ENCODE measurements at regions not wholly inside any gene's neighbourhood (a gene's known extent, or its start where the extent isn't known, plus 50 kb on each side); places are given as distances from the start of the nearest gene placed in this dataset.

- Histone ChIP-seq H3K27ac (no peak overlapping the region), H3K4me3 (ENCODE audit: low read depth in 1 of 2, low read length in 1 of 2) (no peak overlapping the region), H3K36me3 (no peaks in the 10 kb centered on the region), H3K9me3 (no peaks in the 10 kb centered on the region), H3K4me1 (ENCODE audit: control insufficient read depth in 1 of 2, insufficient read depth in 1 of 2, low read depth in 1 of 2, low read length in 1 of 2) (peaks cover 3 to 5% of the 10 kb centered on the region in 2 experiments), H3K27me3 (no peaks in the 10 kb centered on the region)
- no peak for TF ChIP-seq CTCF (IDR thresholded peaks at IDR 0.05)
Measured at GRCh38 chr2:128607911-128608506, 289.3 kb upstream of the HS6ST1 start.

GRCh38 chr2:128608921-128609880 is 290.5 kb upstream of the HS6ST1 start:
- Histone ChIP-seq H3K9me3 (no peaks in the 10 kb centered on the region), H3K36me3 (no peaks in the 10 kb centered on the region), H3K27me3 (no peaks in the 10 kb centered on the region), H3K27ac (no peak overlapping the region), H3K4me1 (ENCODE audit: control insufficient read depth in 1 of 2, insufficient read depth in 1 of 2, low read depth in 1 of 2, low read length in 1 of 2) (no peaks in the 10 kb centered on the region), H3K4me3 (ENCODE audit: low read depth in 1 of 2, low read length in 1 of 2) (no peak overlapping the region)
- no peak for TF ChIP-seq CTCF (IDR thresholded peaks at IDR 0.05)

- Histone ChIP-seq H3K36me3 (no peaks in the 10 kb centered on the region), H3K4me3 (ENCODE audit: low read depth in 1 of 2, low read length in 1 of 2) (no peak overlapping the region), H3K27me3 (no peaks in the 10 kb centered on the region), H3K9me3 (no peaks in the 10 kb centered on the region), H3K4me1 (ENCODE audit: control insufficient read depth in 1 of 2, insufficient read depth in 1 of 2, low read depth in 1 of 2, low read length in 1 of 2) (no peaks in the 10 kb centered on the region), H3K27ac (no peak overlapping the region)
- no peak for TF ChIP-seq CTCF (IDR thresholded peaks at IDR 0.05)
Measured at GRCh38 chr2:128610496-128610895, 291.8 kb upstream of the HS6ST1 start.

- no peaks in the 10 kb centered on the region for H3K27me3 ChIP-seq
- no peak overlapping the region for H3K4me3 ChIP-seq (ENCODE audit: low read depth in 1 of 2, low read length in 1 of 2)
- no peaks in the 10 kb centered on the region for H3K36me3 ChIP-seq
- no peaks in the 10 kb centered on the region for H3K4me1 ChIP-seq (ENCODE audit: control insufficient read depth in 1 of 2, insufficient read depth in 1 of 2, low read depth in 1 of 2, low read length in 1 of 2)
- H3K9me3 ChIP-seq, result no peaks in the 10 kb centered on the region
- no peak overlapping the region for H3K27ac ChIP-seq
- no peak for TF ChIP-seq CTCF (IDR thresholded peaks at IDR 0.05)
Measured at GRCh38 chr2:128611421-128612320, 293.0 kb upstream of the HS6ST1 start.

- no peak overlapping the region for H3K4me3 ChIP-seq (ENCODE audit: low read depth in 1 of 2, low read length in 1 of 2)
- H3K36me3 ChIP-seq, result no peaks in the 10 kb centered on the region
Measured at GRCh38 chr2:128612628-128613027, 294.0 kb upstream of the HS6ST1 start.

More at GRCh38 chr2:128612628-128613027, 294.0 kb upstream of the HS6ST1 start:
- Histone ChIP-seq H3K27me3 (no peaks in the 10 kb centered on the region), H3K9me3 (no peaks in the 10 kb centered on the region), H3K27ac (no peak overlapping the region), H3K4me1 (ENCODE audit: control insufficient read depth in 1 of 2, insufficient read depth in 1 of 2, low read depth in 1 of 2, low read length in 1 of 2) (no peaks in the 10 kb centered on the region)
- TF ChIP-seq CTCF (IDR thresholded peaks at IDR 0.05), result no peak
